ENCODE measurements at regions not wholly inside any gene's neighbourhood (a gene's known extent, or its start where the extent isn't known, plus 50 kb on each side); places are given as distances from the start of the nearest gene placed in this dataset.
A peak's percentile ranks its signal among the peaks of the same experiment; 100 is the strongest.

- FAIRE-seq (no peak), DNase-seq (ENCODE audit: low spot score in 2 of 2) (no peak)
Observed at GRCh38 chr6:66481216-66481615, 774.2 kb upstream of the EYS start.

- DNase-seq (ENCODE audit: low spot score in 2 of 2) = no peak
- FAIRE-seq = no peak
Observed at GRCh38 chr6:66478705-66479104, 771.7 kb upstream of the EYS start.

- DNase-seq (ENCODE audit: low spot score in 2 of 2) (no peak), FAIRE-seq (no peak)
Observed at GRCh38 chr6:66435321-66435720, 728.3 kb upstream of the EYS start.

GRCh38 chr6:66429210-66429609 is 722.2 kb upstream of the EYS start:
- no peak for DNase-seq (ENCODE audit: low spot score in 2 of 2)
- FAIRE-seq = no peak

DNA sequence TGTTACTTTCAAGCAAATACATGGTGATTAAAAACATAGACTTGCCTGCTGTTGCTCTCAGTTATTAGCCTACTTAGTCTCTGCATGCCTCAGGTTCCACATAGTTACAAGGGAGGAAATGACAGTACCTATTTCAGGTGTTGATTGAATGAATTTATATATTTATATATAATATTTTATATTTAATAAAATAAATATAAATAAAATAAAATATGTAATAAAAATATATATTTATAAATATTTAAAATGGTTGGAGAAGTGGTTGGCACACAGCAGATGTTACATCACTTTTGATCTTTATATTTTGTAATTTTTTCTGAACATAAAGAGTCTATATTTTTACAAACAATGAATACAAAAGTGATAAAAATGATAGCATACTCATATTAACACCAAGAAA is 716.0 kb upstream of the EYS start:
- DNase-seq (ENCODE audit: low spot score in 2 of 2) (no peak), FAIRE-seq (no peak)

DNA sequence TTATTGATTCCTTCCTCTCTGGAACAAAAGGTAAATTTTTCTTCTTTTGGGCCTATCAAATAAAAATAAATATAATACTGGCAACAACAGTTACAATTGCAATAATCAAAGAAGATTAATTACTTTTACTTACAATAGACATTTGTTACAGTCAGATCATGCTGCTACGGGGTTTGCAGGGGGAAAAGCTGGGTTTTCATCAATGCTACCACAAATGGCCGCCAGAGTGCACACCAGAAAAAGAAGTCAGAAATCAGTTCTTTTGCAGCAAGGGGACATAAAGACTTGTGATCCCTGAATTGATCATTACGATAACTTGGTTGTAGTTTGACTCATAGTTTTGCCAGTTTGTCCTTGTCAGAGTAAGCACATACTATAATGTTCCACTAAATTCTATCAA is 714.5 kb upstream of the EYS start:
- FAIRE-seq (no peak), DNase-seq (ENCODE audit: low spot score in 2 of 2) (no peak)

- FAIRE-seq = no peak
- DNase-seq (ENCODE audit: low spot score in 2 of 2) = no peak
Observed at GRCh38 chr6:66418906-66419305, 711.9 kb upstream of the EYS start.

DNA sequence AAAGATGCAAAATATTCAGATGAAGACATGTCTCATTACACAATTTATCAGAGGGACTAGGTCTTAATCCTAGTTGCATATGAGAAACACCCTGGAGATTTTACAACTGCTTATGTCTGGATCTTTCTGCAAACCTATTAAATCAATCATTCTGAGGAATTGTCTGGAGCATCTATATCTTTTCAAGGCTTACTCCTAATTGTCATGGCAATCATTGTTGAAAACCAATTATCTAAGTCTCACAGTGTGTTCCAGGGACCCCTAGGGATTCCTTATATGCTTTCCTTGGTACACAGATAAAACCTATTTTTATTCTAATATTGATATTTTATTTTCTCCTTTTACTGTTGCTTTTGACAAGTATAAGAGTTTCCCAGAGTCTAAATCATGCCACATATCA is 696.9 kb upstream of the EYS start:
- DNase-seq (ENCODE audit: low spot score in 2 of 2) = no peak
- FAIRE-seq = no peak

DNA sequence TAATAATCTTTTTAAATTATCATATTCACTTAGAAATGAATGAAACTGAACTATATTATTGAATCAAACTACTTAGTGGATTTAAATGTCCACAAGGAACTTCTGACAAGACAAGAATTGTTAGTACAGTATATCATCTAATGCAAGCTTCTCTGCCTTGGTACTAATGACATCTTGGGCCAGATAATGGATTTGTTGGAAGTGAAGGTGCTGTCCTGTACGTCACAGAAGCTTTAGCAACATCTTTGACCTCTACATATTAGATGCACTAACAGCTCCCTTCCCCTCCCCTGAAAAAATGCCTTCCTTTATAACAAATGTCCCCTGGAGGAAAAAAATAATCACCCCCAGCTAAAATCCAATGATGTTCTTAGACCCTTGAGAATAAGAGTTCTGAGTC is 695.8 kb upstream of the EYS start:
- no peak for DNase-seq (ENCODE audit: low spot score in 2 of 2)
- FAIRE-seq = no peak

DNA sequence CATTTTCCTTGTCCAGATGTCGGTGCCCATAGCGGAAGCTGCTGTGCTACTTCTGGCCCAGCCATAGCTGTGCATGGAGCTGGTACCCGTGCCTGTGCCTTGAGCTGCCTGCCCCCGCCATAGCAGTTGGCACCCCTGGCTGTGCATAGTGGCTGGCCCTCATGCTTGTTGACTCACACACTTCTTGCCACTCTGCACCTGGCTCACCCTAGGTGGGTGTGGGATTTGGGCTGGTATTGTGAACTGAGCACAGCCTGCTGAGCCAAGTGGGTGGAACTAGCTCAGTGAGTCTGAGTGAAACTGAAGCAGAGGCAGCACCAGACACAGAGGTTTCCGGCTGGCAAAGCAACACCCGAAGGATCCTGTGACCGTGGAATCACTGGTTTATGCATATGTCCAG is 689.5 kb upstream of the EYS start:
- DNase-seq (ENCODE audit: low spot score in 2 of 2) = no peak
- no peak for FAIRE-seq

DNA sequence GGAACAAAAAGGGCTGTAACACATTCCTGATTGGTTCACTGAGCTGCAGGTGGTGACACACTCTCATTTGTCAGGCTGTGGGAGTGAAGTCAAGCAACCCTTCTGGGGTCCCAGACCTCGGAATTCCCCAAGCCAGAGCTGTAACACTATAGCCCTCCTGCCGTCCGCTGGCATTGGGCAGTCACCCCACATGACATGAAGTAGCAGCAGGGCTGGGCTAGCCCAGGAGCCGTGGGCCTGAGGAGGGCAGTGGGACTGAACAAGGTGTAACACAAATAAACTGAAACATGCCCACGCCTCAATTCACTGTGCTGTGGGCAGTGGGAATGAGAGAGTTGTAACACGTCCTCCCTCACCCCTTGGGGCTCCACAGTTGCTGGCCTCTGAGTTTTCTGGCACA is 689.1 kb upstream of the EYS start:
- DNase-seq (ENCODE audit: low spot score in 2 of 2) (no peak), FAIRE-seq (no peak)

DNA sequence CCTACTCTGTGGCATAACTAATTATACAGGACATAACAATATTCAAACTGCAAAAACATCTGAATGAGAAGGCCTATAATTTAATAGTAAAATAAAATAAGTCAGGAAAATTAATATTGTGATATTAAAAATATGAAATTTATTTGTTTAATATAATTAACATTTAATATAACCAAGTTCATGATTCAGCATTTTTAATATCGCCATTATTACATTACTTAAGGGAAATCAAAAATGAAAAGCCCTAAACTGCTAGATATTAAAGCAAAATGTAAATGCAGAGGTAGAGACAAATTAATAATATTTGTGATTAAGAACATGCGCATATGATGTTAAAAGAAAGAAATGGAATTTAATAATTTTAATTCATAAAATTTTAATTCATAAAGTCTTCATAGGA is 683.4 kb upstream of the EYS start:
- DNase-seq (ENCODE audit: low spot score in 2 of 2) (no peak), FAIRE-seq (peak; percentile 50)

DNA sequence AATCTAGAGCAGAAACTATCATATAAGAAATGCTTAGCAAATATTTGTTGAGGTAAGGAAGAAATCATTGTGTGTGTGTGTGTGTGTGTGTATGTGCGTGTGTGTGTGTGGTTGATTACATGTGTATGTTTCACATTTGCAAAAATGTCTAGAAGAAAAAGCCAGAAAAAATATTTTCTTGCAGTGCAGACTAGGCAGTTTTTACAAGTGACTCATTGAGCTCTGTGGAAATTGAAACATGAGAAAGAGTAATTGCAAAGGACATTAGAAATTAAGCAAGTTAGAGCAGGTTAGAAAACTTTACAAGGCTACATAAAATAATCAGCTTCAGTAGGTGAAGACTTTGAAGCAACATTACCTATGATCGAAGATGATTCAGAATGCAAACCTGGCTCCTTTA is 669.0 kb upstream of the EYS start:
- DNase-seq (ENCODE audit: low spot score in 2 of 2) (no peak), FAIRE-seq (no peak)

DNA sequence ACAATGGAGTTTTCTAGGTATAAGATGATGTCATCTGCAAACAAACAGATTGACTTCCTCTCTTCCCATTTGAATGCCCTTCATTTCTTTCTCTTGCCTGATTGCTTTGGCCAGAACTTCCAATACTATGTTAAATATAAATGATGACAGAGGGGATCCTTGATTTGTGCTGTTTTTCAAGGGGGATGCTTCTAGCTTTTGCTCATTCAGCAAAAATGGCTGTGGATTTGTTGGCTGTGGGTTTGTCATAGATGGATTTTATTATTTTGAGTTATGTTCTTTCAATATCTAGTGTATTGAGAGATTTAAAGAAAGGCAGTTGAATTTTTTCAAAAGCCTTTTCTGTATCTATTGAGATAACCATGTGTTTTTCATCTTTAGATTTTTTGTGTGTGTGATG is 662.4 kb upstream of the EYS start:
- FAIRE-seq (no peak), DNase-seq (ENCODE audit: low spot score in 2 of 2) (no peak)

DNA sequence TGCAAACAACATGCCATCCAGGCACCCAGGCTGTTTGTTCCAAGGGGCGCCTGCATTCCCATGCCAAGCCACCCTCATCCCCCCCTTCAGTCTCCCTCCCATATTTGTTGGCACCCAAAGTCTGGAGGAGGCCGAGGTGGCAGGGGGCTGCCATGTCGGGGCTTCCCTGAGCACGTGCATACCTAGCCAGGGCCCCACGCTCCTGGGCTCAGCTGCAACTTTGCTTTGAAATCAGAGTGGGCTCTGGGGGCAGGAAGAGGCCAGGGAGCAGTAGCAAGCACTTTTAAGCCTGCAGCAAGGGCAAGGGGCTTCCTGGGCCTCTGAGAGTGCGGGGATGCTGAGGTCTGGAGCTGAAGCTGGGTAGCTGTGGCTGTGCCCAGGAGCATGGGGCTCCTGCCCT is 655.9 kb upstream of the EYS start:
- no peak for FAIRE-seq

DNA sequence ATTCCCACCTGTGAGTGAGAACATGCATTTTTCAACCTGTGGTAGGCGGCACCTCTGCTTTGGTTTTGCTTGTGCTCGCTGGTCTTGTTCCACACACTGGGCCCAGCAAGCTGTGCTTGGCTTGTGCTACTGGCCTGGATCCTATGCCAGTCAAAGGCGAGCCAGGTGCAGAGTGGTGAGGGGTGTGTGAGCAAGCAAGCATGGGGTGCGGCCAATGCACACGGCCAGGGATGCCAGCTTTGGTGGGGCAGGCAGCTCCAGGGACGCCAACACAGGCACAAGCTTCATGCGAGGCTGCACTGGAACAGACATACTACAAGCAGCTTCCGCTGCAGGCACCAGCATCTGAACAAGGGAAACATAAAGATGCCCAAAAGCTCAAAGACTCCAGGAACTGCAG is 654.9 kb upstream of the EYS start:
- no peak for DNase-seq (ENCODE audit: low spot score in 2 of 2)
- FAIRE-seq = no peak

More for the DNA sequence above, 655.9 kb upstream of the EYS start:
- DNase-seq (ENCODE audit: low spot score in 2 of 2) = no peak

DNA sequence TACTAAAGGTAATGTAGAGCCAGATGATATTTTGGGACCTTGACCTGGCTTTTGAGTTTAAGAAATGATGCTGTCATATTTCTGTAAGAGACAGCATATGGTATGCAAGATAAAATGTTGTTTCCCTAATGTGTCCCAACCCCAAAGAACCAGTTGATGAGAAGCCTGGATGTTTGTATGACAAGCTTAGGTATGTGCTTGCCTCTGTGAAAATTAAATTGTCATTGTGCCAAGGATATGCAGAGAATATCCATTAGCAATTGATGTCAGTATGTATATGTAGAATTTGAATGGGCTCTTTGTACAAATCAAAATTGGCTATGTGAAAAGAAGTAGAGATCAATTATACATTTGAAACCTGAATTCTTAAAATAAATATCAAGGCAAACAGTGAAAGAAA is 650.8 kb upstream of the EYS start:
- DNase-seq (ENCODE audit: low spot score in 2 of 2) (no peak), FAIRE-seq (no peak)

GRCh38 chr6:66355471-66355870 is 648.4 kb upstream of the EYS start:
- FAIRE-seq (no peak), DNase-seq (ENCODE audit: low spot score in 2 of 2) (no peak)

GRCh38 chr6:66344796-66345195 is 637.8 kb upstream of the EYS start:
- FAIRE-seq (no peak), DNase-seq (ENCODE audit: low spot score in 2 of 2) (no peak)

DNA sequence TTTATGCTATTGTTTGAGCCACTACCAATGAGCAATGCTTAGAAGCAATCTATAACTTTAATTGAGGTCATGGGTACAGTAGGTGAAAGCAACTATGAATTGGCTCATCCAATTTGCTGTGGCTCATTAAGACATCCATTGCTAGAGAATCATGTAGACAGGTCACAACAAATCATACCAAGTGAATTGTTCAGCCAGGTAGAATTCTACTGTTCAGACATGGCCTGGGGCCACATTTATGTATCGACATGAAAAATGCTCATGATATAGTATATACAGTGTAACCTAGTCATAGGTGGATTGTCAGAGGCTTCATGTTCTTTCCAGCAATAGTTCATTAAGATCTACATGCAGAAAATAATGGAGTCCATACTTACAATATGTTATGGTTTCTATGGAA is 633.7 kb upstream of the EYS start:
- FAIRE-seq (no peak), DNase-seq (ENCODE audit: low spot score in 2 of 2) (no peak)

- DNase-seq (ENCODE audit: low spot score in 2 of 2) (no peak), FAIRE-seq (no peak)
Observed at GRCh38 chr6:66336176-66336575, 629.1 kb upstream of the EYS start.

GRCh38 chr6:66328200-66328599 is 621.2 kb upstream of the EYS start:
- DNase-seq (ENCODE audit: low spot score in 2 of 2) (no peak), FAIRE-seq (no peak)

- no peak for DNase-seq (ENCODE audit: low spot score in 2 of 2)
- FAIRE-seq = no peak
Observed at GRCh38 chr6:66326228-66326627, 619.2 kb upstream of the EYS start.

DNA sequence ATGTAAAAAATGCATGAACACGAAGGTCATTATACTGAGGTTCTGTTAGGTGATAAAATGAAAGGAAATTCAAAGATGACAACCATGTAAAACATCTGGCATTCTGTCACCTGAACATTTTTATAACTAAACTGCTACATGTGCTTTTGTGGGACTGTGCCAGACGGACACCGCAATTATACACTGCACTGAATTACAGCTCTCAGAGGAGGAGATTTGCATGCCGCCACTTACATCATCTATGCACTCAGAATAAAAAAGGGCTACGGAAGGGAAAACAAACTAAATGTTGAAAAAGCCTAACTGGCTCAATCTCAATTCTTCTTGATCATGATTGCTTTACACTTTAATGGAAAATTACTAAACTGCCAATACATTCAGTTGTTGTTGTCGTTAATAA is 614.0 kb upstream of the EYS start:
- DNase-seq (ENCODE audit: low spot score in 2 of 2) (no peak), FAIRE-seq (no peak)
